ENCODE measurements at regions not wholly inside any gene's neighbourhood (a gene's known extent, or its start where the extent isn't known, plus 50 kb on each side); places are given as distances from the start of the nearest gene placed in this dataset.

- H3K27me3 Mint-ChIP-seq = no peaks in the 10 kb centered on the region
- no peak overlapping the region for H3K4me3 Mint-ChIP-seq
- H3K9me3 Mint-ChIP-seq = no peaks in the 10 kb centered on the region
- no peak overlapping the region for H3K27ac Mint-ChIP-seq
- no peaks in the 10 kb centered on the region for H3K36me3 Mint-ChIP-seq
- no peaks in the 10 kb centered on the region for H3K4me1 Mint-ChIP-seq
- ATAC-seq = no peak
Measured at GRCh38 chr13:82698383-82698782, 1183.9 kb downstream of the SLITRK1 start.

DNA sequence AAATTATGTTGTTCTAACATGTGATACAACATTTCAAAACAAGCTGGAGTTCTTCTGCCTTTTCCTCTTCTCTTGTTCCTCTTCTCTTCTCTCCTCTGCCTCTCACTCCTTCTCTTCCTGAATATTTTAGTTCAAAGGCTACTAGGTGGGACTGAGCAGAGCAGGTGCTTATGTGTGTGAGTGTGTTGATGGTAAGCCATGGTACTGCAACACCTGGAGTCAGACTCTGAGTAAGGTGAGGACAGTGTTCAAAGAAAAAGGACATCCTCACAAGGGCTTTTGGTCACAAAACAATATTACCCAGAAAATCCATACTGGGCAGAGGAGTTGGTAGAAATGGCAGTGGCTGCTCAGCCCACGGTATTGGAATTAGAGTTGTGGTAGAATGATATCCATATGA lies 1188.7 kb downstream of the SLITRK1 start:
- Mint-ChIP-seq H3K27ac (no peak overlapping the region), H3K9me3 (peaks cover 3% of the 10 kb centered on the region), H3K4me1 (peaks cover 12% of the 10 kb centered on the region), H3K27me3 (no peaks in the 10 kb centered on the region), H3K4me3 (no peak overlapping the region), H3K36me3 (no peaks in the 10 kb centered on the region)
- ATAC-seq = peak; percentile 53

GRCh38 chr13:82688400-82688994 lies 1193.8 kb downstream of the SLITRK1 start:
- Mint-ChIP-seq H3K27ac (no peak overlapping the region), H3K4me3 (peak overlapping the region; percentile 56), H3K4me1 (peaks cover 16% of the 10 kb centered on the region), H3K36me3 (no peaks in the 10 kb centered on the region), H3K9me3 (peaks cover 3% of the 10 kb centered on the region), H3K27me3 (no peaks in the 10 kb centered on the region)
- ATAC-seq = no peak

DNA sequence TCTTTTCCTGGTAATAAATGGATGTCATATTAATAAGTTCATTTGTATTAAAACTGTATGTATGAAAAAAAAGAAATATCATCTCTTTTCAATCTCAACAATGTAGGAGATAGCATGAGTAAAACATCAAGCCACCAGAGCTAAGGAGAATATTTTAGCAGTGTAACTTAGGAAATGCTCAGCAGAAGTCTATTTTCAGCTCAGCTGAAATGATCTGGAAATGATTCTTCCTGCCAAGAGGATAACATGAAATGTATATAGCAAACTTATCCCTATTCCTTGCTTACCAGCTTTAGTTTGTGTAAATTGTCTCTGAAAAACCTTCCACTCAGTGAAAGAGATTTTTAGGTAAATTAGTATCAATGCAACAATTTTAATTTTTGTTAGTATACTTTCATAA lies 1194.4 kb downstream of the SLITRK1 start:
- no peak for ATAC-seq
- H3K4me3 Mint-ChIP-seq = no peak overlapping the region
- H3K36me3 Mint-ChIP-seq = no peaks in the 10 kb centered on the region
- peaks cover 3% of the 10 kb centered on the region for H3K9me3 Mint-ChIP-seq
- H3K27me3 Mint-ChIP-seq = no peaks in the 10 kb centered on the region
- peaks cover 16% of the 10 kb centered on the region for H3K4me1 Mint-ChIP-seq
- H3K27ac Mint-ChIP-seq = no peak overlapping the region

DNA sequence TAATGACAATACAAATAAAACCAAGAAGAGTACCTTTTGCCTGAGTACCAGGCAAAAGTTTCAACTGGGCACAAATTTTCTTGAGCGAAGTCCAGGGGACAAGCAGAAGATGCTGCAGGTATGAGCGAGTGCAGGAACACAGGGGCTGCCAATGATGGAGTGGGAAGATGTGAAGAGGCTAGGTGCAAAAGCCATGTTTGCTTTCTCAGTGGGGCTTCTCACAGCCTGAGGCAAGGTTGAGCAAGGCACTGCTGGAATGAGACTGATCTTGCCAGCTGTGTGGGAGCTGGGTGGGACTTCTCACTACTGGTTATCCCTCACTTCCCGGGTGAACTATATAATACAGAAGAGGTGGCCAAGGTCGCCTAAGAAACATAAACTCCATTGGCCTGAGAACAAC lies 1200.7 kb downstream of the SLITRK1 start:
- ATAC-seq = no peak
- H3K27ac Mint-ChIP-seq = no peak overlapping the region
- no peaks in the 10 kb centered on the region for H3K4me1 Mint-ChIP-seq
- H3K9me3 Mint-ChIP-seq = no peaks in the 10 kb centered on the region
- H3K36me3 Mint-ChIP-seq = no peaks in the 10 kb centered on the region
- H3K27me3 Mint-ChIP-seq = no peaks in the 10 kb centered on the region
- H3K4me3 Mint-ChIP-seq = no peak overlapping the region

GRCh38 chr13:82678052-82678451 lies 1204.2 kb downstream of the SLITRK1 start:
- H3K4me1 Mint-ChIP-seq = no peaks in the 10 kb centered on the region
- peaks cover 3% of the 10 kb centered on the region for H3K9me3 Mint-ChIP-seq
- no peaks in the 10 kb centered on the region for H3K36me3 Mint-ChIP-seq
- ATAC-seq = peak; percentile 45
- H3K4me3 Mint-ChIP-seq = no peak overlapping the region
- no peaks in the 10 kb centered on the region for H3K27me3 Mint-ChIP-seq
- no peak overlapping the region for H3K27ac Mint-ChIP-seq

GRCh38 chr13:82675024-82675423 lies 1207.2 kb downstream of the SLITRK1 start:
- H3K36me3 Mint-ChIP-seq = no peaks in the 10 kb centered on the region
- no peaks in the 10 kb centered on the region for H3K27me3 Mint-ChIP-seq
- H3K4me3 Mint-ChIP-seq = no peak overlapping the region
- H3K4me1 Mint-ChIP-seq = no peaks in the 10 kb centered on the region
- H3K27ac Mint-ChIP-seq = no peak overlapping the region
- ATAC-seq = no peak
- H3K9me3 Mint-ChIP-seq = peaks cover 3% of the 10 kb centered on the region

DNA sequence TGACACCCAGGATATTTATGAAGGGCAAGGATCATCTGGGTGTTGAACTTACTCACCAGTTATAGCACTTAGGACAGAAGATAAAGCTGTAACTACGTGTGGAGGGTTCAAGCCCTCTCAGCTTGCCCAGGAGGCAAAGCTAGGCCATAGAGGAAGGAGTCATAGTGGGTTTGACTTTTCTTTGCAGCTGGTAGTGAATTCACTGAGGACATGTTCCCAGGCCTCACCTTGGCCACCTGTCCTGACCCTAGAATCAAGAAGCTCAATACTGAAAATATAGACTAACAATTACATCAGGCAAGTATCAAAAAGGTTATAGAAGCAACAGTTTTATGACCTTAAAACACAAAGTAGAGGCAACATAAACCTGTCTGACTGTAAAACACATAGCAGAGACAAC lies 1207.7 kb downstream of the SLITRK1 start:
- no peak overlapping the region for H3K4me3 Mint-ChIP-seq
- H3K27me3 Mint-ChIP-seq = no peaks in the 10 kb centered on the region
- no peak for ATAC-seq
- peaks cover 3% of the 10 kb centered on the region for H3K9me3 Mint-ChIP-seq
- H3K27ac Mint-ChIP-seq = no peak overlapping the region
- no peaks in the 10 kb centered on the region for H3K4me1 Mint-ChIP-seq
- no peaks in the 10 kb centered on the region for H3K36me3 Mint-ChIP-seq

- no peaks in the 10 kb centered on the region for H3K4me1 Mint-ChIP-seq
Measured at GRCh38 chr13:82672248-82672647, 1210.0 kb downstream of the SLITRK1 start.

GRCh38 chr13:82664183-82664582 lies 1218.1 kb downstream of the SLITRK1 start:
- H3K4me3 Mint-ChIP-seq = no peak overlapping the region
- no peaks in the 10 kb centered on the region for H3K36me3 Mint-ChIP-seq
- no peak for ATAC-seq
- H3K4me1 Mint-ChIP-seq = no peaks in the 10 kb centered on the region
- no peak overlapping the region for H3K27ac Mint-ChIP-seq
- no peaks in the 10 kb centered on the region for H3K9me3 Mint-ChIP-seq
- no peaks in the 10 kb centered on the region for H3K27me3 Mint-ChIP-seq

More at GRCh38 chr13:82672248-82672647, 1210.0 kb downstream of the SLITRK1 start:
- Mint-ChIP-seq H3K4me3 (no peak overlapping the region), H3K27ac (no peak overlapping the region), H3K9me3 (peaks cover 3% of the 10 kb centered on the region), H3K27me3 (no peaks in the 10 kb centered on the region), H3K36me3 (no peaks in the 10 kb centered on the region)
- no peak for ATAC-seq

- Mint-ChIP-seq H3K27me3 (no peaks in the 10 kb centered on the region), H3K36me3 (no peaks in the 10 kb centered on the region), H3K4me1 (no peaks in the 10 kb centered on the region), H3K9me3 (no peaks in the 10 kb centered on the region), H3K4me3 (no peak overlapping the region), H3K27ac (no peak overlapping the region)
- ATAC-seq = no peak
Measured at GRCh38 chr13:82661126-82661525, 1221.1 kb downstream of the SLITRK1 start.

GRCh38 chr13:82658811-82659210 lies 1223.5 kb downstream of the SLITRK1 start:
- Mint-ChIP-seq H3K27me3 (no peaks in the 10 kb centered on the region), H3K4me3 (no peak overlapping the region), H3K27ac (no peak overlapping the region), H3K9me3 (no peaks in the 10 kb centered on the region), H3K36me3 (no peaks in the 10 kb centered on the region), H3K4me1 (no peaks in the 10 kb centered on the region)
- ATAC-seq = no peak

DNA sequence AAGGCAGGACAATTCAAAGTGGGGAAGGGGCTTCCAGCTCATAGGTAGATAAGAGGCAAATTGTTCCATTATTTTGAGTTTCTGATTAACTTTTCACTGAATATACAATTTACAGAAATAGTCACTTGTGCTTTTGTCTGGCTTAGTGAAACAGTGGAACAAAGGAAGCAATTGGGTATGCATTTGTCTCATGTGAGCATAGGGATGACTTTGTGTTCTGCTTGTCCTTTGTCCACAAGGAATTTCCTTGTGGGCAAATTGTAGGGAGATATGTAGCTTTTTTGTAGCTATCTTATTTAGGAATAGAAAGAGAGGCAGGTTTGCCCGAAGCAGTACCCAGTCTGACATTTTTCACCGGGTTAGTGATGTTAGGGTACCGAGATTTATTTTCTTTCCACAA lies 1224.8 kb downstream of the SLITRK1 start:
- Mint-ChIP-seq H3K4me3 (no peak overlapping the region), H3K27me3 (no peaks in the 10 kb centered on the region), H3K36me3 (no peaks in the 10 kb centered on the region), H3K4me1 (no peaks in the 10 kb centered on the region), H3K27ac (no peak overlapping the region), H3K9me3 (no peaks in the 10 kb centered on the region)
- no peak for ATAC-seq

- Mint-ChIP-seq H3K27ac (no peak overlapping the region), H3K27me3 (no peaks in the 10 kb centered on the region), H3K9me3 (no peaks in the 10 kb centered on the region), H3K36me3 (no peaks in the 10 kb centered on the region), H3K4me3 (no peak overlapping the region), H3K4me1 (no peaks in the 10 kb centered on the region)
- ATAC-seq = peak; percentile 45
Measured at GRCh38 chr13:82654861-82655855, 1227.1 kb downstream of the SLITRK1 start.

DNA sequence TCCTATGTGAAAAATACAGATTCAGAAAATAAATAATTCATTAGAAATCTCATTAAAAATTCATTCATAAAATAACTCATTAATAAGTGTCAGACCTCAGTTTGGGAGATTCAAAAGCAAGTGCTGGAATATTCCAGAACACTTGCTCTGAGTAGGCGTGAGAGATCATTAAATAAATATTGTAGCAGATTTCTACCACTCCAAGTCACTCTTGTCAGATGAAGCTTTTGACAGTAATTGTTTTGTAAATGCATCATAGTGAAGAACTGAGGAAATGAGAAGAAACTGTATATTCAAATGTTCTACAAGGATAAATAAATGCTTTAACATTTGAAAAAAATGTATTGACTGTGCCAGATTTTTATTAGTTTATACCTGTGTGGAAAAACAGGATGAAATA lies 1228.1 kb downstream of the SLITRK1 start:
- H3K4me1 Mint-ChIP-seq = no peaks in the 10 kb centered on the region
- H3K4me3 Mint-ChIP-seq = no peak overlapping the region
- H3K27me3 Mint-ChIP-seq = no peaks in the 10 kb centered on the region
- ATAC-seq = no peak
- H3K27ac Mint-ChIP-seq = no peak overlapping the region
- no peaks in the 10 kb centered on the region for H3K9me3 Mint-ChIP-seq
- no peaks in the 10 kb centered on the region for H3K36me3 Mint-ChIP-seq

GRCh38 chr13:82647540-82647939 lies 1234.7 kb downstream of the SLITRK1 start:
- ATAC-seq = no peak
- Mint-ChIP-seq H3K9me3 (no peaks in the 10 kb centered on the region), H3K27me3 (no peaks in the 10 kb centered on the region), H3K4me3 (no peak overlapping the region), H3K27ac (no peak overlapping the region), H3K4me1 (no peaks in the 10 kb centered on the region), H3K36me3 (no peaks in the 10 kb centered on the region)
